GM12874 (cell line): ENCODE measurements at regions not wholly inside any gene's neighbourhood (a gene's known extent, or its start where the extent isn't known, plus 50 kb on each side); places are given as distances from the start of the nearest gene placed in this dataset.

ENCODE experiments used
- TF ChIP-seq, protein P1 (sequence below): IDR thresholded peaks from 2 replicates; pipeline ENCODE4 v1.5.1; 2011; ENCODE audit warnings: low read depth, mild to moderate bottlenecking, control low read depth, low read length, moderate library complexity; ENCODE audit not compliant: insufficient read depth

DNA sequence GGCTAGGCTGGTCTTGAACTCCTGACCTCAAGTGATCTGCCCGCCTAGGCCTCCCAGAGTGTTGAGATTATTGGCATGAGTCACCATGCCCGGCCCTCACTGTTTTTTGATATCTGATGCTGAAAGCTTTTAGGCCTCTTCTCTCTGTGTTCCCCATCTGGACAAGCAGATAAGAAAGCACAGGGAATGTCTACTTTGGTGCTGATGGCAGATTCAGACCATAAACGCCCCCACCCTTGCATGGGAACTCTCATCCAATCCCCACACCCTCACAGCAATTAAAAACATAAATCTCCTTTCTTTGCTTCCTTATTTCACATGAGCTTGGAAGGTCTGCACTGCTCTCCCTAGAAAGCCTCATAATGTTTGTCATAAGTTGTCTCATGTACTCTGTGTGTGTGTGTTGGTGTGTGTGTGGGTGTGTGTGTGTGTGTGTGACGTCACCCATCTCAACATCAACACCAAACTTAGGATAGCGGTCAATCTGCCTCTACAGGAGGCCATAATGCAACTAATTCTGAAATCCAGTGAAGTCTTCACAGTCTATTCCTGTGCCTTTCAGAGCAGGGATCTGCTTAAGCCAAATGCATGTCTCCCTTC is 335.6 kb upstream of the USP9Y start:
- TF ChIP-seq, protein P1, sequence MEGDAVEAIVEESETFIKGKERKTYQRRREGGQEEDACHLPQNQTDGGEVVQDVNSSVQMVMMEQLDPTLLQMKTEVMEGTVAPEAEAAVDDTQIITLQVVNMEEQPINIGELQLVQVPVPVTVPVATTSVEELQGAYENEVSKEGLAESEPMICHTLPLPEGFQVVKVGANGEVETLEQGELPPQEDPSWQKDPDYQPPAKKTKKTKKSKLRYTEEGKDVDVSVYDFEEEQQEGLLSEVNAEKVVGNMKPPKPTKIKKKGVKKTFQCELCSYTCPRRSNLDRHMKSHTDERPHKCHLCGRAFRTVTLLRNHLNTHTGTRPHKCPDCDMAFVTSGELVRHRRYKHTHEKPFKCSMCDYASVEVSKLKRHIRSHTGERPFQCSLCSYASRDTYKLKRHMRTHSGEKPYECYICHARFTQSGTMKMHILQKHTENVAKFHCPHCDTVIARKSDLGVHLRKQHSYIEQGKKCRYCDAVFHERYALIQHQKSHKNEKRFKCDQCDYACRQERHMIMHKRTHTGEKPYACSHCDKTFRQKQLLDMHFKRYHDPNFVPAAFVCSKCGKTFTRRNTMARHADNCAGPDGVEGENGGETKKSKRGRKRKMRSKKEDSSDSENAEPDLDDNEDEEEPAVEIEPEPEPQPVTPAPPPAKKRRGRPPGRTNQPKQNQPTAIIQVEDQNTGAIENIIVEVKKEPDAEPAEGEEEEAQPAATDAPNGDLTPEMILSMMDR = no peak

DNA sequence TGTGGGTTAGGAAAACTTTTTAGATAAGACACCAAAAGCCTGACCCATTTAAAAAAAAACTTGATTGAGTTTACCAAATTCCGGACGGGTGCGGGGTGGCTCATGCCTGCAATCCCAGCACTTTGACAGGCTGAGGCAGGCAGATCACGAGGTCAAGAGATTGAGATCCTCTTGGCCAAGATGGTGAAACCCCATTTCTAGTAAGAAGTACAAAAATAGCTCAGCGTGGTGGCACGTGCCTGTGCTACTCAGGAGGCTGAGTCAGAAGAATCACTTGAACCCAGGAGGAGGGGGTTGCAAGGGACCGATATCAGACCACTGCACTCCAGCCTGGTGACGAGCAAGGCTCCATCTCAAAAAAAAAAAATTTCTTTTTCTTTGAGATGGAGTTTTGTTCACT is 307.8 kb upstream of the USP9Y start:
- TF ChIP-seq, protein P1 = no peak

DNA sequence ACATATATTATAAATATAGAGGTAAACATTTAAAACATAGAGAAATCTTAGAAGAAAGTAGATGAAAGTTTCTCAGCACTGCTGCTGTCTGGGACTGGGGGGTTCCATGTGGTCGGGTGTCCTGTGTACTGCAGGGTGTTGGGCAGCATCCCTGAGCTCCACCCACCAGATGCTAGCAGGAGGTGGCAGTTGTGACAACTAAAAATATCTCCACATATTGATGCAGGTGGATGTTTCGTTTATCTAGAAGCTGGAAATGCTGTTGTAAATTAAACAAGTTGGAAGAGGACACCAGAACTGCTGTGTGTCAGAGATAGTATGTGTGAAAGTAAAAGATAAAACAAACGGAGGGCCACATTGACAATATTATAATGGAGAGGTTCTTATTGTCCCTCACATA is 297.1 kb upstream of the USP9Y start:
- TF ChIP-seq, protein P1 = no peak

DNA sequence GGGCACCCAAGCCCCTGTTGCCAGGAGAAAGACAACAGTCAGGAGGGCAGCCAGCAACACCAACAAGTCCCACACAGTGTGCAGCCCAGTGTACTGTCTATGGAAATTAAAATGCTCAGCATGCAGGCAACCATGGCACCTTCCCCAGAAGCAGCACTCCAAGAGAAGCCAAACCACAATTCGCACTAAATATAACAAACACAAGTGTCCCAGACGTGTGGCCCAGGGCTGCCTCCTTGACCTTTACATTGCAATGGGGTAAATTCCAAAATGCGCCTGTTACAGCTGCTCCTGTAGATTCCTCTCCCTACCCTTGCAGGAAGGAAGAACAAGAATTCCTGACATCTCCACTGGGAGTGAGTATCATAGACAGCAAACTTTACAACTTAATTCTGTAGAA is 292.8 kb upstream of the USP9Y start:
- TF ChIP-seq, protein P1 = no peak

DNA sequence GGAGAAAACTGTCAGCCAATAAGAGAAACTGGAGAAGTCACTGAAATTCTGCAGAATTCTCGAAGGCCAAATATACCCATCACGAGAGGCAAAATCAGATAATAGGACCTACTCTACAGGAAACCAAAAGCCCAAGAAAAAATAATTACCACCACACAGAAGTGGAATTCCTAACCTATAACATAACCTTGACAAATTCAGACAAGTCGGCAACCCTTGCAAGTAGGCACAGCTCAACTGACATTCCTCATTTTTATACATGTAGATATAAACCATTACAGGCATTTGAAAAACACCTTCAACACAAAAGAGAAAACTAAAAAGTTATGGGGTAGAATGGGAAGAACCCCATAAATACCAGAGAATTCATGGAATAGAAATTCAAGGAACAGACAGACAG is 290.3 kb upstream of the USP9Y start:
- TF ChIP-seq, protein P1 = no peak

DNA sequence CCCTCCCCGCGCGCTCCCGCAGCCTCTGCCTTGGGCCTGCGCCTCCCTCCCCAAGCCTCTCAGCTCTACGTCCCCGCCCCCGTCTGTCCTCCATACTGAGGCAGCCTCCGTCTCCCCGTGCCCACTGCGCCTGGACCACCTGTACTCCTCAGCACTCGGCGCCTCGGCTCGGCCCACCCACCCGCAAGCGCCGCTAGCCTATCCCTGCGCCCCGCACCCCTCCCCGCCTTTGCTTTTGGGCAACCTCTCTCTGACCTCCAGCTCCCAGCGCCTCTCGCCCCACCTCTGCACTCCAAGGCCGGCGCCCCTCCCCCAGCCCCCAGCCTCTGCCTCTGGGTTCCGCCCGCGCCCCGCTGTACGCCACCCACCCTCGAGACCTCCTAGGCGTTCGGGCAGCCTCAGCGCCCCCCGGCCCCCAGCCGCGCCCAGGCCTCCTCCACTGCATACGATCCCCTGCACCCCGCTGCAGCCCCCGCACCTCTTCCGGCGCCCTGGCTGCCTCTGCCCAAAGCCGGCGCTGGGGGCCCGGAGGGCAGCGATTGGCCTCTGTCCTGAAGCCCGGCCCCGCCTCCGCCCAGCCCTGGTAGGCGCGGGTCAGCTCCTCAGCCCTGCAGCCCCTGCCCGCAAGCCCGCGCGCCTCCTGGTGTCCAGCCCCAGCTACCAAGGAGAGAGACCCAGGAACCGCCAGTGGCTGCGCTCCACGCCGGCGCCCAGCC is 279.8 kb upstream of the USP9Y start:
- TF ChIP-seq, protein P1 = no peak

DNA sequence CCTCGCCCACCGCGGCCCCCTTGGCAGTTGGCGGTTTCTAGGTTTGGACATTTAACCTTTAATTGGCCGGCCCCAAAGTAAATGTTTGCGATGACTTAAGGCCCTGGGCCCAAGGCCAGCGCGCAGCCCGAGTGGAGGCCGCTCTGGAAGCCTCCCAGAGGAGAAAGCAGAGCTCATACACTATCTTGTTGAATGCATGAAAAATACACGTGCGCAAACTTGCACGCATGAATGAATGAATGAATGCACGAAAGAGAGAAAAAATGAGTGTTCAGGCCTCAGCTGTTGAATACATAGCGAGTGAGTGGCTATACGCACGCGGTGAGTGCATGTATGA is 279.3 kb upstream of the USP9Y start:
- TF ChIP-seq, protein P1 = no peak
